Adrenal gland (tissue), 5 donors: ENCODE measurements at regions not wholly inside any gene's neighbourhood (a gene's known extent, or its start where the extent isn't known, plus 50 kb on each side); places are given as distances from the start of the nearest gene placed in this dataset.

ENCODE experiments used
- POLR2A ChIP-seq, 2 donors: fragments of 450-650 bp; IDR thresholded peaks; one replicate each; pipeline ENCODE4 v1.6.1; 2017; ENCODE audit warnings: antibody characterized with exemption in 2 of 2, mild to moderate bottlenecking in 2 of 2, moderate library complexity in 1 of 2
- TF ChIP-seq, protein P1 (sequence below), 6 experiments: fragments of 450-650 bp in 4 of 6; fragments of 200-600 bp in 2 of 6; sonication (generic) in 1 of 6; IDR thresholded peaks; 1 replicate in 5 of 6; 2 replicates in 1 of 6; pipeline versions ENCODE4 v1.5.1 to v1.8.0; 2016 to 2021; ENCODE audit warnings: antibody characterized with exemption in 6 of 6, mild to moderate bottlenecking in 2 of 6, moderate library complexity in 1 of 6
- donor health status: DM: no; HTN: no; CAD: no.

DNA sequence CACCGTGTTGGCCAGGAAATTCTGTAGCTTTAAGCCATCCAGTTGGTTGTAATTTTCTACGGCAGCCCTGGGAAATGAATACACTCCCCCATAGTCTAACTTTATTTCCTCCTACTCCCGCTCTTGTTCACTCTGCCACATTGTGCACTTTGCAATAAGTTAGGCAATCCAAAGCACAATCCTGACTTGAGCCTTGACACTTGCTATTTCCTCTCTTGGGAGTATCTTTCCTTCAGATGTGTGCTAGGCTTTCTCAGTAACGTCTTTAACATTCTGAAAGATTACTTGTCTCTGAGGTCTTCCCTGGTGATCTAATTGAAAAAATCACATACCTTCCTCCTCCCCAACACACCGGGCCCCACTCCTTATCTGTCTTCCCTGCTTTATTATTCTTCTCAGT lies 65.9 kb upstream of the RAB27B start:
- TF ChIP-seq, protein P1, sequence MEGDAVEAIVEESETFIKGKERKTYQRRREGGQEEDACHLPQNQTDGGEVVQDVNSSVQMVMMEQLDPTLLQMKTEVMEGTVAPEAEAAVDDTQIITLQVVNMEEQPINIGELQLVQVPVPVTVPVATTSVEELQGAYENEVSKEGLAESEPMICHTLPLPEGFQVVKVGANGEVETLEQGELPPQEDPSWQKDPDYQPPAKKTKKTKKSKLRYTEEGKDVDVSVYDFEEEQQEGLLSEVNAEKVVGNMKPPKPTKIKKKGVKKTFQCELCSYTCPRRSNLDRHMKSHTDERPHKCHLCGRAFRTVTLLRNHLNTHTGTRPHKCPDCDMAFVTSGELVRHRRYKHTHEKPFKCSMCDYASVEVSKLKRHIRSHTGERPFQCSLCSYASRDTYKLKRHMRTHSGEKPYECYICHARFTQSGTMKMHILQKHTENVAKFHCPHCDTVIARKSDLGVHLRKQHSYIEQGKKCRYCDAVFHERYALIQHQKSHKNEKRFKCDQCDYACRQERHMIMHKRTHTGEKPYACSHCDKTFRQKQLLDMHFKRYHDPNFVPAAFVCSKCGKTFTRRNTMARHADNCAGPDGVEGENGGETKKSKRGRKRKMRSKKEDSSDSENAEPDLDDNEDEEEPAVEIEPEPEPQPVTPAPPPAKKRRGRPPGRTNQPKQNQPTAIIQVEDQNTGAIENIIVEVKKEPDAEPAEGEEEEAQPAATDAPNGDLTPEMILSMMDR (IDR thresholded peaks at IDR 0.05), result no peak
- no peak for TF ChIP-seq POLR2A (IDR thresholded peaks at IDR 0.05)
